Memory B cell (primary cell): ENCODE measurements at regions not wholly inside any gene's neighbourhood (a gene's known extent, or its start where the extent isn't known, plus 50 kb on each side); places are given as distances from the start of the nearest gene placed in this dataset.

Experiments
- ATAC-seq: fragments of 150-1000 bp; cut with Tn5 transposase; 2 replicates; pipeline ENCODE4 v1.10.0; 2021; ENCODE audit warnings: low read depth, mild to moderate bottlenecking, moderate library complexity
- DNase-seq, 2 donors: peaks; one replicate each; pipeline ENCODE4 v3.0.0; 2022; ENCODE audit warnings: low spot score in 2 of 2
- H3K27ac Mint-ChIP-seq: one replicate; pipeline ENCODE4 v1.8.0; 2022; ENCODE audit warnings: mild to moderate bottlenecking, moderate library complexity, mixed read lengths
- H3K27me3 Mint-ChIP-seq: one replicate; pipeline ENCODE4 v1.8.0; 2022; ENCODE audit warnings: mixed read lengths
- H3K36me3 Mint-ChIP-seq: one replicate; pipeline ENCODE4 v1.8.0; 2022; ENCODE audit warnings: mild to moderate bottlenecking, mixed read lengths
- H3K4me1 Mint-ChIP-seq: one replicate; pipeline ENCODE4 v1.8.0; 2022; ENCODE audit warnings: mixed read lengths
- H3K4me3 Mint-ChIP-seq: one replicate; pipeline ENCODE4 v1.8.0; 2022; ENCODE audit warnings: mild to moderate bottlenecking, moderate library complexity, mixed read lengths
- H3K9me3 Mint-ChIP-seq: one replicate; pipeline ENCODE4 v1.8.0; 2022; ENCODE audit warnings: mixed read lengths

- H3K9me3 Mint-ChIP-seq: peaks cover 1% of the 10 kb centered on the region
- DNase-seq (no peak), ATAC-seq (no peak)
- no peak overlapping the region for H3K4me3 Mint-ChIP-seq
- no peaks in the 10 kb centered on the region for H3K4me1 Mint-ChIP-seq
- no peaks in the 10 kb centered on the region for H3K36me3 Mint-ChIP-seq
- no peak overlapping the region for H3K27ac Mint-ChIP-seq
- H3K27me3 Mint-ChIP-seq: no peaks in the 10 kb centered on the region
These were observed 427.9 kb downstream of the ZNF536 start for GRCh38 chr19:30799865-30800755.

- H3K4me3 Mint-ChIP-seq: no peak overlapping the region
- peaks cover 4% of the 10 kb centered on the region for H3K9me3 Mint-ChIP-seq
- H3K27ac Mint-ChIP-seq: no peak overlapping the region
- no peaks in the 10 kb centered on the region for H3K27me3 Mint-ChIP-seq
- ATAC-seq: no peak
- H3K36me3 Mint-ChIP-seq: no peaks in the 10 kb centered on the region
- no peaks in the 10 kb centered on the region for H3K4me1 Mint-ChIP-seq
- DNase-seq: no peak
These were observed 423.5 kb downstream of the ZNF536 start for GRCh38 chr19:30795727-30796126.

GRCh38 chr19:30792561-30793505, 420.6 kb downstream of the ZNF536 start:
- H3K4me3 Mint-ChIP-seq: no peak overlapping the region
- no peaks in the 10 kb centered on the region for H3K27me3 Mint-ChIP-seq
- H3K9me3 Mint-ChIP-seq: peaks cover 8% of the 10 kb centered on the region

GRCh38 chr19:30791088-30791487, 418.9 kb downstream of the ZNF536 start:
- Mint-ChIP-seq H3K36me3 (no peaks in the 10 kb centered on the region), H3K4me3 (no peak overlapping the region), H3K9me3 (peaks cover 11% of the 10 kb centered on the region), H3K4me1 (no peaks in the 10 kb centered on the region), H3K27me3 (no peaks in the 10 kb centered on the region), H3K27ac (no peak overlapping the region)
- no peak for ATAC-seq
- no peak for DNase-seq

More at GRCh38 chr19:30792561-30793505, 420.6 kb downstream of the ZNF536 start:
- ATAC-seq (no peak), DNase-seq (no peak)
- Mint-ChIP-seq H3K27ac (no peak overlapping the region), H3K36me3 (no peaks in the 10 kb centered on the region), H3K4me1 (no peaks in the 10 kb centered on the region)

DNA sequence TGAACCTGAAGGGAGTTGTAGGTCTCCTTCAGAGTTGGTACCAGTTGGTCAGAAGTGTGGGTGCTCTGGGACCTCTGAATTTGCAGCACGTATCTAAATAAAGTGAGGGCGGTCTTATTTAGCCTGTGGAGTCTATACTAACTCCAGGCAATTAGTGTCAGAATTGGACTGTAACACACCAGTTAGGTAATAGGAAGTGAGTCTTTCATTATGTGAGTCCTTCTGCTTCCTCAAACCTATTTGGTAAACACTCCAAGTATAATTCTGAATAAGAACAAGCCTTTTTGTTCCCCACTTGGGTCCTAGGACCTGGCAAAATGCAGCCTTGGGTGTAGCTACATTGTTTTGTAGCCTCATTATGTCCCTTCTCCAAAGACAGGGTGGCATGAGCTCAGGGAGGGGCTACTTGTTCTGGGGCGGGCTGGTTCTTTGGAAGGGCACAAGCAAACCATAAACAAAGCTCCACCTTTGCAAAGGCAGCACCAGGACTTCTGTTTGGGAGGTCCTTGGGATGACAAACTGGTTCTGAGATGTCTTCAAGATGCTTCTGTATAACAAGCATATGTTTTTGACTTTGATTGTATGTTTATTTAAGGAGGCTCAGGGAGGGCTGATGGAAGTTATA, 418.0 kb downstream of the ZNF536 start:
- peaks cover 13% of the 10 kb centered on the region for H3K9me3 Mint-ChIP-seq
- H3K27me3 Mint-ChIP-seq: no peaks in the 10 kb centered on the region
- ATAC-seq: no peak
- no peak for DNase-seq
- H3K27ac Mint-ChIP-seq: no peak overlapping the region
- H3K4me1 Mint-ChIP-seq: no peaks in the 10 kb centered on the region
- no peak overlapping the region for H3K4me3 Mint-ChIP-seq
- no peaks in the 10 kb centered on the region for H3K36me3 Mint-ChIP-seq

- Mint-ChIP-seq H3K27ac (no peak overlapping the region), H3K36me3 (no peaks in the 10 kb centered on the region), H3K4me3 (no peak overlapping the region), H3K9me3 (peaks cover 15% of the 10 kb centered on the region), H3K4me1 (no peaks in the 10 kb centered on the region), H3K27me3 (no peaks in the 10 kb centered on the region)
- ATAC-seq (no peak), DNase-seq (no peak)
These were observed 416.1 kb downstream of the ZNF536 start for GRCh38 chr19:30788105-30788765.

DNA sequence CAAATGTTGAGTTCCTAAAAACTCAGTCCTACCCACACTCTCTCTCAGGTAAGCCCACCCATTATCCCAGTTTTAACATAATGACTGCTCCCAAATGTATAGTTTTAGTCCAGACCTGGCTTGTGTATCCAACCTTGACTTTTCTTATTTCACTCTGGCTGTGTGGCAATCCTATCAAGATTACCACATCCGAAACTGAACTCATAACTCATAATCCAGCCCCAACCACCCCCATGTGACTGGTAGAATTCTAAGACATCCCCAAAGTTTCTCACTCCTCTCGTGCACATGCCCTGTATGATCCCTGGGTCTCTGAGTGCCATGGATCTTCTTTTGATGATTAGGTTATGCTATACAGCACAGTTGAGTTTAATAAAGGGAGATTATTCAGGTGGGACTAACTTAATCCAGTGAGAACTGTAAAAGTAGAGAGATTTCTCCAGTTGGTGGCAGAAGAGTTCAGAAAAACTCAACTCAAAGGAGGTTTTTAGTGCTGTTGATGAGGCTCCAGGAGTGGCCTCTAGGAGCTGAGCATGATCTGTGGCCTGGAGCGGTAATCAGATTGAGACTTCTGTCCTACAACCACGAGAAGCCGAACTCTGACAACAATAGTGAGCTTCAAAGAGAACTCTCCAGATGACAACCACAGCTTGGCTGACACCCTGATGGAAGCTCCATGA, 413.4 kb downstream of the ZNF536 start:
- no peak for DNase-seq
- peaks cover 12% of the 10 kb centered on the region for H3K9me3 Mint-ChIP-seq
- H3K27me3 Mint-ChIP-seq: no peaks in the 10 kb centered on the region
- no peaks in the 10 kb centered on the region for H3K4me1 Mint-ChIP-seq
- H3K36me3 Mint-ChIP-seq: no peaks in the 10 kb centered on the region
- H3K4me3 Mint-ChIP-seq: no peak overlapping the region
- no peak for ATAC-seq
- no peak overlapping the region for H3K27ac Mint-ChIP-seq

DNA sequence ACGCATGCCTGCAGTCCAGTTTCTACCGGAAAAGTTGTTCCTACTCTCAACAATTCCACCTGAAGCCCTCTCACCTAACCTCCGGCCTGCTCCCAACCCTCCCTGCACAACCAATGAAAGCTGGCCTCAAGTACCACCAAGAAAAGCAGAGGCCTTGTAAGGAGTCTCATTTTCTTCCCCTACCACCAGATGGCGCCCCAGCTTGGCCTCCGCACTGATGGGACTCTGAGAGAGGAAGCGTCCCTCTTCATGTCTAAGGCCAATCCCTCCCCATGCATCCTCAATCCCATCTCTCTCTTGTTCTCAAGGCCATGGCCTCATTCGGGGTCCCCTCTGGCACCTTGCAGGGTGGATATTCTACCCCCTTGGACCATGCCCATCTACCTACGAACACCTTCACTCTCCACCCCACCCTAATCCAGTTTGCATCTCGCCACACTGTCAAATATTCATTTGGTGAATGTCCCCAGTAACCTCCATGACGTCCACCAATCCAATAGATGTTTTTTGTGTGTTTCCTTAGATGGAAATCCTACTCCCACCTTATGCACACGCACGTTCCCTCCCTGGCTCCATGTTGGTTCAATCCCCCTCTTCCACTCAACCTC, 412.8 kb downstream of the ZNF536 start:
- no peaks in the 10 kb centered on the region for H3K27me3 Mint-ChIP-seq
- peaks cover 12% of the 10 kb centered on the region for H3K9me3 Mint-ChIP-seq
- no peaks in the 10 kb centered on the region for H3K36me3 Mint-ChIP-seq
- no peak for DNase-seq
- no peak overlapping the region for H3K27ac Mint-ChIP-seq
- ATAC-seq: no peak
- no peaks in the 10 kb centered on the region for H3K4me1 Mint-ChIP-seq
- H3K4me3 Mint-ChIP-seq: no peak overlapping the region

DNA sequence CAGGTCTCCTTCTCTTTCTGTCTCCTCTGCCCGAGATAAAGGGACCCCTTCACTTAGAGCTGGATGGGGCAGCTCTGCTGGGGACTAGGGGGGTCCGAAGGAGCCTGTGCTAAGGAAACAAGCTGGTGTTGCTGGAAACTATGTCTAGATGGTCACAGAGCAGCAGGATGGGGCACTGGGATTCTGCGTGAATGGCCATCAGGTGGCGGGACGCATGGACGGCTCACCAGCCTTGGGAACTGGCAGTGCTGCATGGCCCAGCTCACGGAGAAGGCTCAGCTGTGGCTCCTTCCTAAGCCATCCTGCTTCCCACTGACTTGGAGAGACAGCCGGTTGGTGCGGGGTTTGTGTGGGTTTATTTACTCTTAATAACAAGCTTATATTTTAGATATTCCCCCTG, 411.8 kb downstream of the ZNF536 start:
- no peak overlapping the region for H3K27ac Mint-ChIP-seq

DNA sequence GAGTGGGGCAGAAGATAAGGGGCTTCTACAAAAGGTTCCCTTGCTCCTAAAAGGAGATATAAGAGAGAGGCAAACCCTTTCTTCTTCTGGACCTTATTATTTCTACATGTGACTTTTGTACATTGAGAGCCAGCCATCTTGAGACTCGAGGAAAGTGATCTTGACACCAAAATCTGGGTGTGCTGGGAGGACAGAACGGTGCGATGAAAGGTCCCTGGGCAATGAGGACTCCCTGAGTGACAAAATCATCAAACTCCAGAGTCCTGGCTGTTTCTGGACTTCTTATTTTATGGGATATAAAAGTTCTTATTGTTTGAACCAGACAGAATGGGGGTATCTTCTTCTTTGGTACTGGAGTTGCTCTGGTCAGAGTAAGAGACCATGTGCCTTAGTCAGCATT, 411.0 kb downstream of the ZNF536 start:
- DNase-seq (no peak), ATAC-seq (no peak)
- Mint-ChIP-seq H3K36me3 (no peaks in the 10 kb centered on the region), H3K27me3 (no peaks in the 10 kb centered on the region), H3K4me3 (no peak overlapping the region), H3K27ac (no peak overlapping the region), H3K4me1 (no peaks in the 10 kb centered on the region), H3K9me3 (peaks cover 9% of the 10 kb centered on the region)

More for the DNA sequence above, 411.8 kb downstream of the ZNF536 start:
- no peak overlapping the region for H3K4me3 Mint-ChIP-seq
- no peaks in the 10 kb centered on the region for H3K4me1 Mint-ChIP-seq
- H3K9me3 Mint-ChIP-seq: peaks cover 10% of the 10 kb centered on the region
- H3K36me3 Mint-ChIP-seq: no peaks in the 10 kb centered on the region
- no peak for ATAC-seq
- no peak for DNase-seq
- no peaks in the 10 kb centered on the region for H3K27me3 Mint-ChIP-seq

GRCh38 chr19:30781519-30781918, 409.3 kb downstream of the ZNF536 start:
- H3K36me3 Mint-ChIP-seq: no peaks in the 10 kb centered on the region
- ATAC-seq: no peak
- H3K27ac Mint-ChIP-seq: no peak overlapping the region
- no peaks in the 10 kb centered on the region for H3K27me3 Mint-ChIP-seq
- H3K9me3 Mint-ChIP-seq: peaks cover 9% of the 10 kb centered on the region
- H3K4me1 Mint-ChIP-seq: no peaks in the 10 kb centered on the region
- DNase-seq: no peak
- H3K4me3 Mint-ChIP-seq: no peak overlapping the region

GRCh38 chr19:30781047-30781446, 408.9 kb downstream of the ZNF536 start:
- ATAC-seq: no peak
- no peaks in the 10 kb centered on the region for H3K36me3 Mint-ChIP-seq
- DNase-seq: no peak
- no peak overlapping the region for H3K4me3 Mint-ChIP-seq
- no peak overlapping the region for H3K27ac Mint-ChIP-seq
- H3K27me3 Mint-ChIP-seq: no peaks in the 10 kb centered on the region
- peaks cover 5% of the 10 kb centered on the region for H3K9me3 Mint-ChIP-seq
- H3K4me1 Mint-ChIP-seq: no peaks in the 10 kb centered on the region

- no peak overlapping the region for H3K27ac Mint-ChIP-seq
- DNase-seq: no peak
- H3K9me3 Mint-ChIP-seq: peaks cover 5% of the 10 kb centered on the region
- no peak overlapping the region for H3K4me3 Mint-ChIP-seq
- no peaks in the 10 kb centered on the region for H3K27me3 Mint-ChIP-seq
- H3K36me3 Mint-ChIP-seq: no peaks in the 10 kb centered on the region
- ATAC-seq: no peak
- no peaks in the 10 kb centered on the region for H3K4me1 Mint-ChIP-seq
These were observed 408.3 kb downstream of the ZNF536 start for GRCh38 chr19:30780456-30780855.
